Astrocyte (in vitro differentiated cells and primary cell): ENCODE measurements at regions not wholly inside any gene's neighbourhood (a gene's known extent, or its start where the extent isn't known, plus 50 kb on each side); places are given as distances from the start of the nearest gene placed in this dataset.

Experiments
- DNase-seq: peaks from one replicate; pipeline ENCODE4 v3.0.0-alpha.2; 2010; ENCODE audit warnings: low read depth
- FAIRE-seq: peaks from 2 replicates; lab custom pipeline; 2011; peaks lifted over from hg19 to GRCh38; lab: Jason Lieb, UNC
- H2AFZ ChIP-seq: 2 replicates; pipeline ENCODE4 v1.6.0; 2012; ENCODE audit warnings: low read depth, low read length, inconsistent platforms
- H3K27ac ChIP-seq: 2 replicates; pipeline ENCODE4 v1.5.1; 2011; ENCODE audit warnings: low read depth, low read length, inconsistent platforms
- H3K27me3 ChIP-seq: 2 replicates; pipeline ENCODE4 v1.6.0; 2011; ENCODE audit warnings: low read length, inconsistent platforms; ENCODE audit not compliant: insufficient read depth
- H3K36me3 ChIP-seq: 2 replicates; pipeline ENCODE4 v1.5.1; 2011; ENCODE audit warnings: low read length, inconsistent platforms; ENCODE audit not compliant: insufficient read depth
- H3K4me1 ChIP-seq: 2 replicates; pipeline ENCODE4 v1.5.1; 2011; ENCODE audit warnings: low read length, inconsistent platforms; ENCODE audit not compliant: insufficient read depth
- H3K4me2 ChIP-seq: 2 replicates; pipeline ENCODE4 v1.6.0; 2012; ENCODE audit warnings: low read length, inconsistent platforms
- H3K4me3 ChIP-seq: 2 replicates; pipeline ENCODE4 v1.5.1; 2011; ENCODE audit warnings: low read depth, mild to moderate bottlenecking, low read length, inconsistent platforms; ENCODE audit not compliant: insufficient read depth
- H3K79me2 ChIP-seq: 2 replicates; pipeline ENCODE4 v1.6.0; 2012; ENCODE audit warnings: mild to moderate bottlenecking, low read length, inconsistent platforms; ENCODE audit not compliant: insufficient read depth
- H3K9ac ChIP-seq: 2 replicates; pipeline ENCODE4 v1.6.0; 2012; ENCODE audit warnings: mild to moderate bottlenecking, low read length, inconsistent platforms
- H3K9me3 ChIP-seq: 2 replicates; pipeline ENCODE4 v1.5.1; 2012; ENCODE audit warnings: low read depth, mild to moderate bottlenecking, low read length, inconsistent platforms; ENCODE audit not compliant: insufficient read depth
- H4K20me1 ChIP-seq: 2 replicates; pipeline ENCODE4 v1.6.0; 2012; ENCODE audit warnings: low read length, inconsistent platforms; ENCODE audit not compliant: insufficient read depth
- H3K27ac Mint-ChIP-seq: one replicate; pipeline ENCODE4 v1.8.0; 2021; ENCODE audit warnings: mild to moderate bottlenecking, mixed read lengths; ENCODE audit not compliant: unreplicated experiment
- H3K27me3 Mint-ChIP-seq: one replicate; pipeline ENCODE4 v1.8.0; 2021; ENCODE audit warnings: low read depth, mixed read lengths; ENCODE audit not compliant: unreplicated experiment
- H3K36me3 Mint-ChIP-seq: one replicate; pipeline ENCODE4 v1.8.0; 2021; ENCODE audit warnings: low read depth, mixed read lengths; ENCODE audit not compliant: unreplicated experiment
- H3K4me1 Mint-ChIP-seq: one replicate; pipeline ENCODE4 v1.8.0; 2021; ENCODE audit warnings: low read depth, mixed read lengths; ENCODE audit not compliant: unreplicated experiment
- H3K4me3 Mint-ChIP-seq: one replicate; pipeline ENCODE4 v1.8.0; 2021; ENCODE audit warnings: mild to moderate bottlenecking, moderate library complexity, mixed read lengths; ENCODE audit not compliant: unreplicated experiment
- H3K9me3 Mint-ChIP-seq: one replicate; pipeline ENCODE4 v1.8.0; 2021; ENCODE audit warnings: mild to moderate bottlenecking, mixed read lengths; ENCODE audit not compliant: unreplicated experiment
- CTCF ChIP-seq: IDR thresholded peaks from 2 replicates; pipeline ENCODE4 v1.5.1; 2011; ENCODE audit warnings: low read depth, mild to moderate bottlenecking, inconsistent platforms, low read length, moderate library complexity; ENCODE audit not compliant: insufficient read depth
- EZH2 ChIP-seq: IDR thresholded peaks from 2 replicates; pipeline ENCODE4 v1.6.1; 2012; ENCODE audit warnings: mild to moderate bottlenecking, low read length, inconsistent platforms; ENCODE audit not compliant: insufficient read depth

DNA sequence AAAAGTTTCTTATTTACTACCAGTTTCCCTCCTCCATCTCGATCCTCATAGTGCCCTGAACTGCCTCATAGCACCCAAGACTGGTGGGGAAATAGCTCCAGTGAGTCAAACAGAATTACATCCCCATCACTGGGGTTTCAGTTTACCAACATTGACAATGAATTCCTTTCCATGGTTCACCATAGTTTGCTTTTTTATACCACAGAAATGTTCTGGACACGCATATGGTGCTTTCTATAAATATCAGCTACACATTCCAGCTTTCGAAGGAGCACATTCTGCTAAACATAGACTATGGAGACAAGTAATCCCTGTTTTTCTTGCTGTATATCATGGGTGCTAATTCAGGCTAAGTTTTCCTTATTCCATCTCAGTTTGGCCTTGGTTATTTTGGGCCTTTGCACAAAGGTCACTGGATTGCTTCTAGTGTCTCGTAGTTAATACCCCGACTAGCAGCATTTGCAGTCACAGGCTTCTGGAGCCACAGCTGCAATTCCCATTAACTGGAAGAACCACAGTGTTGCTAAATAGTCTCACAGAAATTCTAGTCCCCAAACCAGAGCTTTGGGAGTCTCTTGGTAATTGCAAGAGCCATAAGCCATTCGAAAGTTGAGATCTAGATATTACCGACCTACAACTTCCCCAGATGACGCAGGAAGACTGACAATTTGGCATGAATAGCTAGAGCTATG is 53.4 kb upstream of the TRPC3 start:
- Histone ChIP-seq H3K27me3 (peaks cover 5% of the 10 kb centered on the region), H3K36me3 (no peaks in the 10 kb centered on the region), H4K20me1 (no peaks in the 10 kb centered on the region), H3K79me2 (no peaks in the 10 kb centered on the region), H3K4me3 (no peak overlapping the region), H3K4me2 (no peak overlapping the region), H3K4me1 (no peaks in the 10 kb centered on the region), H2AFZ (no peak overlapping the region), H3K27ac (no peak overlapping the region), H3K9ac (no peak overlapping the region), H3K9me3 (no peaks in the 10 kb centered on the region)
- no peaks in the 10 kb centered on the region for H3K4me1 Mint-ChIP-seq
- no peaks in the 10 kb centered on the region for H3K9me3 Mint-ChIP-seq
- H3K36me3 Mint-ChIP-seq = no peaks in the 10 kb centered on the region
- H3K27me3 Mint-ChIP-seq = no peaks in the 10 kb centered on the region
- TF ChIP-seq EZH2 (no peak), CTCF (no peak)
- no peak overlapping the region for H3K4me3 Mint-ChIP-seq
- FAIRE-seq = no peak
- H3K27ac Mint-ChIP-seq = no peak overlapping the region
- DNase-seq = peak; percentile 26

DNA sequence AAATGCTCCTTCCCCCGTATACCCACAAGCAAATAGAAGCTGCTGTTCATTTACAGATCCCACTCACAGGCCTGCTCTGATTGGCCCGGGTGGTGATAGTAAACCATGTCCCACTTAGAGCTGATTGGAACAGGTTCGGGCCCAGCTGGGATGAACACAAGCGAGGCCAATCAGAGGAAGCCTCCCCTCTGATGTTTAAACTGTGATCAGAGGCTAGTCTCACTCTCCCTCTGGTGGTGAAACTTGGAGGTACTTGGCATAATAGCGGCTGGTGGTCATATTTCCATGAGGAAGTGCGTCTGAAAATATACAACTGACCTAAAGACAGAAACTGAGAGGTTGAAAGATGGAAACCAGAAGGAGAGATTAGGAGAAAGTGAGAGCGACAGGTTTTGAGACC is 51.5 kb upstream of the TRPC3 start:
- Mint-ChIP-seq H3K4me3 (no peak overlapping the region), H3K27me3 (no peaks in the 10 kb centered on the region), H3K4me1 (no peaks in the 10 kb centered on the region), H3K27ac (no peak overlapping the region), H3K36me3 (no peaks in the 10 kb centered on the region), H3K9me3 (no peaks in the 10 kb centered on the region)
- Histone ChIP-seq H3K4me1 (no peaks in the 10 kb centered on the region), H3K4me2 (no peak overlapping the region), H2AFZ (no peak overlapping the region), H3K27me3 (peaks cover 5% of the 10 kb centered on the region), H4K20me1 (no peaks in the 10 kb centered on the region), H3K4me3 (no peak overlapping the region), H3K27ac (no peak overlapping the region), H3K9ac (no peak overlapping the region), H3K36me3 (no peaks in the 10 kb centered on the region), H3K79me2 (no peaks in the 10 kb centered on the region), H3K9me3 (no peaks in the 10 kb centered on the region)
- peak; percentile 30 for TF ChIP-seq CTCF
- no peak for TF ChIP-seq EZH2
- no peak for FAIRE-seq
- DNase-seq = no peak
